GM19351 (cell line): ENCODE measurements at regions not wholly inside any gene's neighbourhood (a gene's known extent, or its start where the extent isn't known, plus 50 kb on each side); places are given as distances from the start of the nearest gene placed in this dataset.
"Not testable (repeated sequence)": the region's sequence is repeated elsewhere in the genome, so short reads cannot be mapped to it uniquely, and the experiment has no call there.

Experiments used
- ATAC-seq: cut with Tn5 transposase; IDR thresholded peaks from one replicate; pipeline ENCODE4 v1.9.1; 2021; ENCODE audit warnings: mild to moderate bottlenecking, moderate library complexity; ENCODE audit not compliant: unreplicated experiment

GRCh38 chr22:27045103-27045947 lies 387.9 kb downstream of the MIAT start:
- ATAC-seq = no peak

- no peak for ATAC-seq
Measured at GRCh38 chr22:27046086-27046485, 388.7 kb downstream of the MIAT start.

- no peak for ATAC-seq
Measured at GRCh38 chr22:27046603-27047002, 389.2 kb downstream of the MIAT start.

- no peak for ATAC-seq
Measured at GRCh38 chr22:27050771-27051170, 393.4 kb downstream of the MIAT start.

GRCh38 chr22:27051407-27051806 lies 394.0 kb downstream of the MIAT start:
- ATAC-seq = no peak

- no peak for ATAC-seq
Measured at GRCh38 chr22:27057717-27058116, 400.3 kb downstream of the MIAT start.

GRCh38 chr22:27060190-27060589 lies 402.8 kb downstream of the MIAT start:
- no peak for ATAC-seq

- ATAC-seq = no peak
Measured at GRCh38 chr22:27062910-27063309, 405.5 kb downstream of the MIAT start.

GRCh38 chr22:27063406-27063805 lies 406.0 kb downstream of the MIAT start:
- ATAC-seq = no peak

GRCh38 chr22:27063841-27064240 lies 406.5 kb downstream of the MIAT start:
- ATAC-seq = no peak

GRCh38 chr22:27064386-27064785 lies 407.0 kb downstream of the MIAT start:
- ATAC-seq = no peak

- no peak for ATAC-seq
Measured at GRCh38 chr22:27065279-27065678, 407.9 kb downstream of the MIAT start.

- ATAC-seq = no peak
Measured at GRCh38 chr22:27066856-27067255, 409.5 kb downstream of the MIAT start.

- ATAC-seq = no peak
Measured at GRCh38 chr22:27068121-27068520, 410.7 kb downstream of the MIAT start.

GRCh38 chr22:27070594-27070993 lies 413.2 kb downstream of the MIAT start:
- ATAC-seq = no peak

- ATAC-seq = no peak
Measured at GRCh38 chr22:27073601-27074425, 416.4 kb downstream of the MIAT start.

GRCh38 chr22:27075028-27075678 lies 417.8 kb downstream of the MIAT start:
- ATAC-seq = no peak

- no peak for ATAC-seq
Measured at GRCh38 chr22:27075891-27076290, 418.5 kb downstream of the MIAT start.

GRCh38 chr22:27078064-27078463 lies 420.7 kb downstream of the MIAT start:
- not testable (repeated sequence) for ATAC-seq

GRCh38 chr22:27080036-27080578 lies 422.7 kb downstream of the MIAT start:
- no peak for ATAC-seq

GRCh38 chr22:27080863-27081262 lies 423.5 kb downstream of the MIAT start:
- ATAC-seq = no peak
